ENCODE measurements at regions not wholly inside any gene's neighbourhood (a gene's known extent, or its start where the extent isn't known, plus 50 kb on each side); places are given as distances from the start of the nearest gene placed in this dataset.

DNA sequence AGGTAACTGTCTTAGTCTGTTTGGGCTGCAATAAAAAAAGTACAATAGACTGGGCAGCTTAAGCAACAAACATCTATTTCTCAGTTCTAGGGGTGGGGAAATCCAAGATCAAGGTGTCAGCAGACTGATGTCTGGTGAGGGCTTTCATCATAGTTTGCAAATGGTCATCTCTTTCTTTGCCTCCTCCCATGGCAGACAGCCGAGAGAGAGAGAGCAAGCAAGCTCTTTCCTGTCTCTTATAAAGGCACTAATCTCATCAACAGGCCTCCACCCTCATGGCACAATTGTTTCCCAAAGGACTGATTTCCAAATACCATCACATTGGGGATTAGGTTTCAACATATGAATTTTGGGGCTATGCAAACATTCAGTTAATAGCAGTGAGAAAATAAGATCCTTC lies 445.6 kb upstream of the FLRT2 start:
- no peaks in the 10 kb centered on the region for H3K27me3 Mint-ChIP-seq

DNA sequence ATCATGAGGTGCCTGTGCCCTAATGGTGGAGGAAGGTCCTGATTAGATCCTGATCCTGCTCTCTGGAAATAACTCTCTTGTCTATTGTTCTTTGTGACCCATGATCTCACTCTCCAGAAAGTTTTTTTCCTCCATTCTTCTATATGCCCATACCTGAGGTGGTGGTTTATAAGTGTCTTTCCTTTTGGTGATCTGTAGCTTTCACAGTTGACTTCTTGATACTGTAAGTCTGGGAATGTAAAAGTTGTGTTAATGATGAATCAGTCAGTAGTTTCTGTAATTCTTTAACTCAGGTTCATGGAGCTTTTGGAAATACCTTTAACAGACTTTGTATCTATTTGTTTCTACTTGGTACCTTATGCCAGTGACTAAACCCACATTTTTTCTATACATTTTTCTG lies 444.0 kb upstream of the FLRT2 start:
- Mint-ChIP-seq H3K4me3 (no peak overlapping the region), H3K9me3 (peaks cover 5 to 20% (median 7%) of the 10 kb centered on the region in 3 donors), H3K27ac (no peak overlapping the region), H3K27me3 (no peaks in the 10 kb centered on the region), H3K36me3 (no peaks in the 10 kb centered on the region), H3K4me1 (no peaks in the 10 kb centered on the region)
- H3K27me3 ChIP-seq (replicated peaks in 1 of 2; ENCODE audit: control insufficient read depth in 2 of 2, extremely low read depth in 1 of 2, insufficient read depth in 2 of 2, low read length in 1 of 2) = no peaks in the 10 kb centered on the region
- no peak overlapping the region for H3K27ac ChIP-seq (ENCODE audit: low read length)
- ATAC-seq (replicated peaks in 1 of 4) (no peak), DNase-seq (no peak)
- H3K36me3 ChIP-seq (ENCODE audit: control insufficient read depth in 2 of 2, extremely low read depth in 1 of 2, insufficient read depth in 1 of 2, low read length in 1 of 2) = no peaks in the 10 kb centered on the region
- no peaks in the 10 kb centered on the region for H3K9me3 ChIP-seq
- no peaks in the 10 kb centered on the region for H3K4me1 ChIP-seq (ENCODE audit: control insufficient read depth in 1 of 2, extremely low read depth in 1 of 2, insufficient read depth in 2 of 2, low read length in 2 of 2)
- POLR2A ChIA-PET = no interaction called here
- CTCF ChIA-PET = no interaction called here
- no peak overlapping the region for H3K4me3 ChIP-seq (ENCODE audit: control insufficient read depth in 1 of 2, extremely low read depth in 1 of 2, low read length in 1 of 2)

More for the DNA sequence above, 445.6 kb upstream of the FLRT2 start:
- H3K27me3 ChIP-seq (replicated peaks in 1 of 2; ENCODE audit: control insufficient read depth in 2 of 2, extremely low read depth in 1 of 2, insufficient read depth in 2 of 2, low read length in 1 of 2) = no peaks in the 10 kb centered on the region
- H3K9me3 ChIP-seq = no peaks in the 10 kb centered on the region
- WGBS (ENCODE audit: insufficient coverage) = no CpG with 5 or more reads among the region's 1 CpG
- ChIA-PET CTCF (no interaction called here), POLR2A (no interaction called here)
- Mint-ChIP-seq H3K4me3 (no peak overlapping the region), H3K4me1 (no peaks in the 10 kb centered on the region), H3K36me3 (no peaks in the 10 kb centered on the region), H3K27ac (no peak overlapping the region), H3K9me3 (peaks cover 5 to 23% (median 8%) of the 10 kb centered on the region in 3 donors)
- DNase-seq (no peak), ATAC-seq (replicated peaks in 1 of 4) (no peak)
- H3K4me3 ChIP-seq (ENCODE audit: control insufficient read depth in 1 of 2, extremely low read depth in 1 of 2, low read length in 1 of 2) = no peak overlapping the region
- H3K27ac ChIP-seq (ENCODE audit: low read length) = no peak overlapping the region
- H3K36me3 ChIP-seq (ENCODE audit: control insufficient read depth in 2 of 2, extremely low read depth in 1 of 2, insufficient read depth in 1 of 2, low read length in 1 of 2) = no peaks in the 10 kb centered on the region
- no peaks in the 10 kb centered on the region for H3K4me1 ChIP-seq (ENCODE audit: control insufficient read depth in 1 of 2, extremely low read depth in 1 of 2, insufficient read depth in 2 of 2, low read length in 2 of 2)

DNA sequence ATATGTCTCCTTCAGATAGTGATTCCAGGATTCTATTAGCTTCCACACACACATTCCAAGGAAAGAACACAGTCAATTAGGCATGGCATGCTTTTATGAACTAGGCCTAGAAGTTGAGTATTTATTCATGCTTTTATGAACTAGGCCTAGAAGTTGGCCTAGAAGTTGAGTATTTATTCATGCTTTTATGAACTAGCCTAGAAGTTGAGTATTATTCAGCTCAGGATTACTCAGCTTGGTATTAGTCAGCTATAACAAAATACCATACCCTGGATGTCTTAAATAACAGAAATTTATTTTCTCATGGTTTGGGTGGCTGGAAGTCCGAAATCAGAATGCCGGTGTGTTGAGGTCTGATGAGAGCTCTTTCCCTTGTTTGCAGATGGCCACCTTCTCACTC lies 442.7 kb upstream of the FLRT2 start:
- Histone ChIP-seq H3K4me3 (ENCODE audit: control insufficient read depth in 1 of 2, extremely low read depth in 1 of 2, low read length in 1 of 2) (no peak overlapping the region), H3K9me3 (no peaks in the 10 kb centered on the region), H3K4me1 (ENCODE audit: control insufficient read depth in 1 of 2, extremely low read depth in 1 of 2, insufficient read depth in 2 of 2, low read length in 2 of 2) (no peaks in the 10 kb centered on the region), H3K27me3 (replicated peaks in 1 of 2; ENCODE audit: control insufficient read depth in 2 of 2, extremely low read depth in 1 of 2, insufficient read depth in 2 of 2, low read length in 1 of 2) (no peaks in the 10 kb centered on the region), H3K27ac (ENCODE audit: low read length) (no peak overlapping the region), H3K36me3 (ENCODE audit: control insufficient read depth in 2 of 2, extremely low read depth in 1 of 2, insufficient read depth in 1 of 2, low read length in 1 of 2) (no peaks in the 10 kb centered on the region)
- peaks cover 0 to 16% (median 2%) of the 10 kb centered on the region in 3 donors for H3K9me3 Mint-ChIP-seq
- WGBS (ENCODE audit: insufficient coverage) = no CpG with 5 or more reads among the region's 2 CpGs
- H3K27me3 Mint-ChIP-seq = no peaks in the 10 kb centered on the region
- H3K27ac Mint-ChIP-seq = no peak overlapping the region
- H3K4me3 Mint-ChIP-seq = no peak overlapping the region
- ChIA-PET CTCF (interaction anchor here in 1 of 2 donors (0.7 kb wide), 1 partner anchor 1821 kb away, joined by 4 read pairs; no protein-coding TSS in a partner anchor), POLR2A (no interaction called here)
- DNase-seq = no peak
- ATAC-seq (replicated peaks in 1 of 4) = no peak
- H3K4me1 Mint-ChIP-seq = no peaks in the 10 kb centered on the region
- no peaks in the 10 kb centered on the region for H3K36me3 Mint-ChIP-seq

DNA sequence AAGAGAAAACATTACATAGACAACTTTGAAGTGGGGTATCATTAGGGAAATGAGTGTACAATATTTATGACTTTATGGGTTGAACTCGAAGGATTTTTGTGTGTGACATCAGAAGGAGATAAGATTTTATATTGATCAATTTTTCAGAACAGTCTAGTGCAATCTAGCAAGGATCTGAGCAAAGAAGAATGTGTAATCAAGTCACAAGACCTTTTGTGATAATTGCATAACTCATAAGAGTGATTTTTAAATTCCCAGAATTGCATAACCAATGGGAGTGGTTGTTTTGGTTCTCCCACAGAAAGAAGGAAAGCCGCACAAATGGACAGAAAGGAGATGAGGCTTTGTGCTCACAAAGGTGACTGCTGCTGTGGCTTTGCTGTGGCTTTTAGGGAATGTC lies 441.8 kb upstream of the FLRT2 start:
- ATAC-seq (replicated peaks in 1 of 4) = no peak
- H3K9me3 ChIP-seq = no peaks in the 10 kb centered on the region
- no peak overlapping the region for H3K4me3 ChIP-seq (ENCODE audit: control insufficient read depth in 1 of 2, extremely low read depth in 1 of 2, low read length in 1 of 2)

DNA sequence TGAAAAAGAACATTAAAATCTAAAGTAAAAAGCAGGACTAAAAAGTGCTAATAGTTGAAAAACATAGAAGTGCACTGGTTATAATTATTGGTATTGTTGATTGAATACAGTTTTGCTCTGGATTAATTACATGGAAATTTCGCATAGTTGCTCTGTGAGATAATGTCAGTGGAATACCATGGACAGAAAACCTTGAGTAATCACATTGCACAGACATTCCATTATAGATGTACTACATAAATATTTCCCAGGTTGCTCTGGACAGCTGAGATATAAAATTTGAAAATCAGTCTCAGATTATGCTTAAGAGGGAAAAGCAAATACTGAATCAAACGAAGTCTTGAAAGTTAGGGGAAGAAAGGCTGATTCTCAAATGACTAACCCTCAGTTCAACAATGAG lies 439.3 kb upstream of the FLRT2 start:
- peaks cover 0 to 7% (median 6%) of the 10 kb centered on the region in 3 donors for H3K9me3 Mint-ChIP-seq
- CTCF ChIA-PET = no interaction called here
- Histone ChIP-seq H3K27ac (ENCODE audit: low read length) (no peak overlapping the region), H3K4me3 (ENCODE audit: control insufficient read depth in 1 of 2, extremely low read depth in 1 of 2, low read length in 1 of 2) (no peak overlapping the region), H3K4me1 (ENCODE audit: control insufficient read depth in 1 of 2, extremely low read depth in 1 of 2, insufficient read depth in 2 of 2, low read length in 2 of 2) (no peaks in the 10 kb centered on the region), H3K36me3 (ENCODE audit: control insufficient read depth in 2 of 2, extremely low read depth in 1 of 2, insufficient read depth in 1 of 2, low read length in 1 of 2) (no peaks in the 10 kb centered on the region), H3K9me3 (no peaks in the 10 kb centered on the region), H3K27me3 (replicated peaks in 1 of 2; ENCODE audit: control insufficient read depth in 2 of 2, extremely low read depth in 1 of 2, insufficient read depth in 2 of 2, low read length in 1 of 2) (no peaks in the 10 kb centered on the region)
- no peak for ATAC-seq (replicated peaks in 1 of 4)
- H3K36me3 Mint-ChIP-seq = no peaks in the 10 kb centered on the region
- no CpG with 5 or more reads among the region's 2 CpGs for WGBS (ENCODE audit: insufficient coverage)
- no peak for DNase-seq
- POLR2A ChIA-PET = no interaction called here
- H3K27me3 Mint-ChIP-seq = no peaks in the 10 kb centered on the region
- no peak overlapping the region for H3K4me3 Mint-ChIP-seq
- H3K4me1 Mint-ChIP-seq = no peaks in the 10 kb centered on the region
- H3K27ac Mint-ChIP-seq = no peak overlapping the region

More for the DNA sequence above, 441.8 kb upstream of the FLRT2 start:
- no peaks in the 10 kb centered on the region for H3K27me3 Mint-ChIP-seq
- no peak for DNase-seq
- H3K9me3 Mint-ChIP-seq = peaks cover 0 to 11% (median 4%) of the 10 kb centered on the region in 3 donors
- Histone ChIP-seq H3K36me3 (ENCODE audit: control insufficient read depth in 2 of 2, extremely low read depth in 1 of 2, insufficient read depth in 1 of 2, low read length in 1 of 2) (no peaks in the 10 kb centered on the region), H3K27me3 (replicated peaks in 1 of 2; ENCODE audit: control insufficient read depth in 2 of 2, extremely low read depth in 1 of 2, insufficient read depth in 2 of 2, low read length in 1 of 2) (no peaks in the 10 kb centered on the region), H3K4me1 (ENCODE audit: control insufficient read depth in 1 of 2, extremely low read depth in 1 of 2, insufficient read depth in 2 of 2, low read length in 2 of 2) (no peaks in the 10 kb centered on the region), H3K27ac (ENCODE audit: low read length) (no peak overlapping the region)
- POLR2A ChIA-PET = interaction anchor here in 1 of 2 donors (0.6 kb wide), 1 partner anchor 10 kb away, joined by 3 read pairs; no protein-coding TSS in a partner anchor
- H3K27ac Mint-ChIP-seq = no peak overlapping the region
- no peaks in the 10 kb centered on the region for H3K36me3 Mint-ChIP-seq
- H3K4me1 Mint-ChIP-seq = no peaks in the 10 kb centered on the region
- WGBS (ENCODE audit: insufficient coverage) = 90% methylated on average over 2 of the region's 2 CpGs
- no peak overlapping the region for H3K4me3 Mint-ChIP-seq
- CTCF ChIA-PET = no interaction called here

DNA sequence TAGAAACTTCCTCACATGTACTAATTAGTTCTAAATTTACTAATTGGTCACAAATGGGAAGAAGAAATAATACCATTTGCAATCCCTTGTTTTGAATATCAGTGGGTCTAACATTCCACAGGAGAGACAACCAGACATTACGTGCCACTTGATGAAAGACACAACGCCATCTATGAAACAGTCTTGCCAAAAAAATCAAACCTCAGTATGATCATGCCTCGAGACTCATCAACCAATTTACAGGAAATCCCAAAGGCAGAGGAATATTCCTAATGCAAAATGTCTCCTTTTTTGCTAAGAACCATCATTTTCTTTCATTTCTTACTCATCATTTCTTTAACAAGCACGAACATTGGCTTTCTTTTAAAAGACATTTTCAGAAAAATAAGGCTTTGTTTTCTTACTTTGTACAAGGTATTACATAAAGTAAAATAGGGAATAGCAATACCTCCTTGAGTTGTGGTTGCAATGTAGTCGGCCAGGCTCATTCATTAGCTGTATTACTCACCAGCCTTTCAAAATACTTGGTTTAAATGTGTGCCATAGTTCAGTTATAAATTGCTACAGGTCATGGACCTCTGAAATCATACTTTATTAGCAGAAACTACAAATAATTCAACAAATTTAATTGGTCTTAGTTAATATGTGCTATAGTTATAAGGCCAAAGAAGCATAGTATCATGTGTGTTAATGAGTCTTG lies 436.2 kb upstream of the FLRT2 start:
- 70% methylated on average over 3 of the region's 5 CpGs for WGBS (ENCODE audit: insufficient coverage)

DNA sequence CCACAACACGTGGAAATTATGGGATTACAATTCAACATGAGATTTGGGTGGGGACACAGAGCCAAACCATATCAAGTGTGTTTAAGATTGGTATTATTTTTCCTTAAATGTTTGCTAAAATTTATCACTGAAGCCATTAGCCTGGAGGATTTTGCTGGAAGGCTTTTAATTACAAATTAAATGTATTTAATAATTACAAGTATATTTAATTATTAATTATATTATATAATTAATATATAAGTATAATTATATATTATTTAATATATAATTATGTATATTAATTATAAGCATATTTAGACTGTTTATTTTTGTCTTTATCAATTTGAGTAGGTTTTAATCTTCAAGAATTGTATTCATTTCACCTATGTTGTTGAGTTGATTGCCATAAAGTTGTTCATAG lies 427.4 kb upstream of the FLRT2 start:
- DNase-seq (no peak), ATAC-seq (replicated peaks in 1 of 4) (no peak)
- POLR2A ChIA-PET = no interaction called here
- Histone ChIP-seq H3K27ac (ENCODE audit: low read length) (no peak overlapping the region), H3K4me1 (ENCODE audit: control insufficient read depth in 1 of 2, extremely low read depth in 1 of 2, insufficient read depth in 2 of 2, low read length in 2 of 2) (no peaks in the 10 kb centered on the region), H3K36me3 (ENCODE audit: control insufficient read depth in 2 of 2, extremely low read depth in 1 of 2, insufficient read depth in 1 of 2, low read length in 1 of 2) (no peaks in the 10 kb centered on the region), H3K27me3 (replicated peaks in 1 of 2; ENCODE audit: control insufficient read depth in 2 of 2, extremely low read depth in 1 of 2, insufficient read depth in 2 of 2, low read length in 1 of 2) (no peaks in the 10 kb centered on the region), H3K9me3 (no peaks in the 10 kb centered on the region), H3K4me3 (ENCODE audit: control insufficient read depth in 1 of 2, extremely low read depth in 1 of 2, low read length in 1 of 2) (no peak overlapping the region)
- H3K9me3 Mint-ChIP-seq = peaks cover 3 to 15% (median 13%) of the 10 kb centered on the region in 3 donors
- no CpG with 5 or more reads among the region's 1 CpG for WGBS (ENCODE audit: insufficient coverage)
- H3K27me3 Mint-ChIP-seq = no peaks in the 10 kb centered on the region
- no peak overlapping the region for H3K27ac Mint-ChIP-seq
- H3K36me3 Mint-ChIP-seq = no peaks in the 10 kb centered on the region
- CTCF ChIA-PET = no interaction called here
- no peaks in the 10 kb centered on the region for H3K4me1 Mint-ChIP-seq
- no peak overlapping the region for H3K4me3 Mint-ChIP-seq

More for the DNA sequence above, 436.2 kb upstream of the FLRT2 start:
- no peaks in the 10 kb centered on the region for H3K36me3 Mint-ChIP-seq
- H3K36me3 ChIP-seq (ENCODE audit: control insufficient read depth in 2 of 2, extremely low read depth in 1 of 2, insufficient read depth in 1 of 2, low read length in 1 of 2) = no peaks in the 10 kb centered on the region
- no peak overlapping the region for H3K27ac Mint-ChIP-seq
- ATAC-seq (replicated peaks in 1 of 4) = no peak
- H3K4me3 Mint-ChIP-seq = no peak overlapping the region
- no peaks in the 10 kb centered on the region for H3K9me3 ChIP-seq
- H3K27me3 Mint-ChIP-seq = no peaks in the 10 kb centered on the region
- POLR2A ChIA-PET = no interaction called here
- H3K4me1 Mint-ChIP-seq = no peaks in the 10 kb centered on the region
- no peak overlapping the region for H3K27ac ChIP-seq (ENCODE audit: low read length)
- CTCF ChIA-PET = no interaction called here
- no peaks in the 10 kb centered on the region for H3K4me1 ChIP-seq (ENCODE audit: control insufficient read depth in 1 of 2, extremely low read depth in 1 of 2, insufficient read depth in 2 of 2, low read length in 2 of 2)
- H3K27me3 ChIP-seq (replicated peaks in 1 of 2; ENCODE audit: control insufficient read depth in 2 of 2, extremely low read depth in 1 of 2, insufficient read depth in 2 of 2, low read length in 1 of 2) = no peaks in the 10 kb centered on the region
- peaks cover 0 to 4% (median 3%) of the 10 kb centered on the region in 3 donors for H3K9me3 Mint-ChIP-seq
- no peak for DNase-seq
- H3K4me3 ChIP-seq (ENCODE audit: control insufficient read depth in 1 of 2, extremely low read depth in 1 of 2, low read length in 1 of 2) = no peak overlapping the region
